ENCODE measurements at regions not wholly inside any gene's neighbourhood (a gene's known extent, or its start where the extent isn't known, plus 50 kb on each side); places are given as distances from the start of the nearest gene placed in this dataset.
"Not testable (repeated sequence)": the region's sequence is repeated elsewhere in the genome, so short reads cannot be mapped to it uniquely, and the experiment has no call there.

DNA sequence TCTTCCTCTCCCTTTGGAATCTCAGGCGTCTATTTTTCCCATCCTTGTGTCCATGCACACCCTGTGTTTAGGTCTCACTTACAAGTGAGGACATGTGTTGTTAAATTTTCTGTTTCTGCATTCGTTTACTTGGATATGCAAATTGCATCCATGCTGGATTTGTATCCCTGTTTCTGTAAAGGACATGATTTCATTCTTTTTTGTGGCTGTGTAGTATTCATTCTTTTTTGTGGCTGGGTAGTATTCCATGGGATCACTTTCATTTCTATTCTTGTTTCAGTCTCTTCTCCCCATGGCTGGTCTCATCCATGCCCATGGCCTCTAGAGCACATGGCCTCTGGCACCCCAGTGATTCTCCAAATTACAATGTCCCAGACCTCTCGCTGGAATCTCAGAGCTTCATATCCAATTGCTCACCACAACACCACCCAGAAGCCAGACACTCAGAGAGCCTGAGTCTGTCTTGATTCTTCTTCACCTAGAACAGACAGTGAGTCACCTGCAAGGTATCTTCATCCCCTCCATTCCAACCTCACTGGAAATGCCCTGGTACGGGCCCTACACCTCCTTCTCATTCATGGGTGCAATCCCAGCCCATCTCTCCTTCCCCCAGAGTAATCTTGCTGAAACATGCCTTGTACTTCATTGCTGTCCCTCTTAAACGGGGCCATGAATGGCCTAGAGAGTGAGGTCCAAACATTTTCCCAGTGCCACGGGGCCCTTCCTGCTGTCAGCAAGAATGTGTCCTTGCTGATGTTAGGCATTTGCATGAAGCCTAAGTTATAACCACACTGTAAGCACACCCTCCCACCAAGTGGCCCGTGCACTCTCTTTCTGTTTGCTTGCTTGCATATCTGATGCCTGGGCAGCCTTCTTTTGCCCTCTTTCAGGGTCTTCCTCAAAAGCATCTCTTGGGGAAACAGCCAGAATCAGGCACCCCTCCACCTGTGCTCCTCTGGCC, 476.2 kb upstream of the TSHZ3 start:
- no peak for DNase-seq

DNA sequence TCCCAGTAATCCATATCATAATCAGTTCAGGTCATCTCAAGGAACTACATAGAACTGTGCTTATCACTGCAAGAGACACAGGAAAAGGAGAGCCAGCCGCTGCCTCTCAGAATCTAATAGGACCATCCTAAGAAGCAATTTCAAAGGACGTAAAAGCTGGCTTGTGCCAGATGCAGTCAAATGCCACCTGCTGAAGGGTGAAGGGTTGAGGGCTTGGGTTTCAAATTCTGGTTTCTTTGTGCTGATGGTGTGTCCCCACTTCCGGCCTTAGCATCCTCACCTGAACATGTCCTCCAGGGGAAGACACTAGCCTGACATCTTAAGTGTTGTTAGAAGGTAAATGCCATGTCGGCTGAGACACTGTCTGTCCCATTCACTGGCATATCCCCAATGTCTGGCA, 477.1 kb upstream of the TSHZ3 start:
- DNase-seq: no peak

DNA sequence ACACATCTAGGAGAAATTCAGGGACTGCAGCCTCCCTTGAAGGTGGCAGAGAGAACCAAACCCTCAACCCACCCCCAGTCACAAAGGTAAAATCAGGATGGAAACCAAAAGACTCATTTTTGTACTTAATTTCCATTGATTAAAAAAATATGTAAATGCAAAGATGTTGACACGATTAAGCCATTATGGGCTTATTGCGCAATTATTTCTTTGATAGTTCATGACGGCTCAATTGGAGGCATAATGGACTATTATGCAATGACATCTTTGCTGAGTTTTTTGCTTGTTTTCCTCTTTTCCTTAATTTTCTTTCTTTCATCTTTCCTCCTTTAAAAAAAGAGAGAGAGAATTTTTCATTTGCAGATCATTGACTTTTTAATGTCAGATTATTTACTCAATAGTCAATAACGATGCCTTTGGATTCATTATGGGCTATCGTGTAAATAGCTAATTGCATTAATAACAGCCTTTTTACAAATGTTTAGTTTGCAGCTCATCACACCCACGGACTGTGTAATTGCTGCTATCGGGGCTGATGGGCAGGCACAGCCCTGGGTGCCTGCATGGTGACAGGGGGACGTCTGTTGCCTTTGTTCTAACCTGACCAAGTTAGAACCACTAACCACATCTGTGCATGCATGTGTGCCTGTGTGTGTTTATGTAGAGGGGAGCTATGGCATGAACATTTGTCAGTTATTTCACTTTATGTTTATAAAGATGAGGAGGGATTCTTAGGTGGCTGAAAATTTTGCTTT, 482.4 kb upstream of the TSHZ3 start:
- DNase-seq: no peak

DNA sequence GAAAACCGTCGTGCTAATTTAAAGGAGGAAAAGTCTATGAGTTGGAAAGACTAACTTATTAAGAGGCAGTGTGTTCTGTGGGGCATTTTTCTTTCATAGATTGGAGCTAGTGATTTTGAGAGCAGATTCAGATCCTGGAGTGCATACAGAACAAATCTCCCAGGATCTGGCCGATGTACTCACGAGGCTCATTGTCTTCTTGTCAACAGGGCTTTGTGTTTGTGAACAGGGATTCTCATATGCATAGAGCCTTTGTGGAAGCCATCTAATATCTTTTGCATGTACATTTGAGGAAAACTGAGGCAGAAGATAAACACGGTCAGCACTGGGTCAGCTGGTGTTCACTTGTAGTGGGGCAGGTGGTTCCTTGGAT, 482.9 kb upstream of the TSHZ3 start:
- no peak for DNase-seq

DNA sequence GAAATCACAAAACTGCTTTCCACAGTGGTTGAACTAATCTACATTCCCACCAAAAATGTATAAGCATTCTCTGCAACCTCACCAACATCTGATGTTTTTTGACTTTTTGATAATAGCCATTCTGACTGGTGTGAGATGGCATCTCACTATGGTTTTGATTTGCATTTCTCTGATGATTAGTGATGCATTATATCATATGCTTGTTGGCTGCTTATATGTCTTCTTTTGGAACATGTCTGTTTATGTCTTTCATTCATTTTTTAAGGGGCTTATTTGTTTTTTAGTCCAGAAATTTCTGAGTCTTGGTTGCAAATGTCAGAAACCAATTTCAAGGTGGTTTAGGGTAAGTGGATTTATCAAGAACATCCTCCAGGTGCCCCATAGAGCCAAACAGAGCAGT, 484.8 kb upstream of the TSHZ3 start:
- no peak for DNase-seq

DNA sequence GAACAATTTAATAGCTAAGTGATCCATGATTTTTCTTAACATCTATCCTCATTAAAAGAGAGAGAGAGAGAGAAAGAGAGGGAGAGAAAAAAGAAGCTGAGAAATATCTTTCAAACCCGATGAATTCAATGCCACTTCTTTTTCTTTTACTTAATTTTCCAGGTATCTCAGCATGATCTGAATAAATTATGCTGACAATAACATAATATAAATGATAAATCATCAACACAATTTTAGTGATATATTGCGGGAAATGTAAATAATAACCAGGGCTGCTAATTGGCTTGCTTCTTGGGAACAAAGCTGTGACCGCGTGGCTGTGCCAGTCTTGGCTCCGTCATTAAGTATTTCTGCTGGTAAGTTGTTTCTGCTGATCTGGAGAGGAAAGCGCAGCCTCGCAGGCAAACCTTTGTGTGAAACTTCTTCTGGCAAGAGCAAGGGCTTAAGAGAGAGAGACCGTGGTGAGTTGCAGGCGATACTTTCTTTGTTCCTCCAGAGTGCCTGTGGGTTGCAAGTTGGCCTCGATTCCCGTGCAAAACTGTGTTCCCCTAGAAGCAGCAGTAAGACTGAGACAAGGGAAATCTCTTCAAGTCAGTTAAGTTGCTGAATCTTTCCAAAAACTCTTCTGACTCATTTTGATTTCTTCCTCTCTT, 489.1 kb upstream of the TSHZ3 start:
- DNase-seq: no peak

DNA sequence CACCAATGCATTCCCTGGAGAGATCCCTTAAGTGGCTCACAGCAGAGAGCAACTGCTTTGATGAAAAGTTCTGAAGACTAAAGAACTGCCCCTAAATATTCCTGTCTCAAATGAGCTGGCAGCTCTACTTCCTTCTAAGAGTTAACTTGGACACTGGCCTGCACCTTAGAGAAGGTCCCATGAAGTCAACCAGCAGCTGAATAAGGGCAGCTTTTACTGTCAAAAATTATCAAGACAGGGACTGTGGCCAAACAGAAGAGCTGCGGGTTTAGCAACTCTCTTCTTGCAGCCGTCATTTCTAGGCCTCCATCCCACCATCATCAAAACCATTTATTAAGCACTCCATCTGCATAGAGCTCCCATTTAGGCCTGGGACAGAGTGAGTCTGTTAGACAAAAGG, 491.1 kb upstream of the TSHZ3 start:
- no peak for DNase-seq

DNA sequence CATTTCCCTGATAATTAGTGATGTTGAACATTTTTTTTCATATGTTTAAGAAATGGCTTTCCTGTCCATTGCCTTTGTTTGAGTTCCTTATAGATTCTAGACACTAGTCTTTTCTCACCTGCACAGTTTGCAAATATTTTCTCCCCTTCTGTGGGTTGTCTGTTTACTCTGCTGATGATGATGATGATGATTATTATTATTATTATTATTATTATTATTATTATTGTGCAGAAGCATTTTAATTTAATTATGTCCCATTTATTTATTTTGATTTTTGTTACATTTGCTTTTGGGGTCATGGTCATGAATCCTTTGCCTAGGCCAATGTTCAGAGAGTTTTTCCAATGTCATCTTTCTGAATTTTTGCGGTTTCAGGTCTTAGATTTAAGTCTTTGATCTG, 492.5 kb upstream of the TSHZ3 start:
- no peak for DNase-seq

DNA sequence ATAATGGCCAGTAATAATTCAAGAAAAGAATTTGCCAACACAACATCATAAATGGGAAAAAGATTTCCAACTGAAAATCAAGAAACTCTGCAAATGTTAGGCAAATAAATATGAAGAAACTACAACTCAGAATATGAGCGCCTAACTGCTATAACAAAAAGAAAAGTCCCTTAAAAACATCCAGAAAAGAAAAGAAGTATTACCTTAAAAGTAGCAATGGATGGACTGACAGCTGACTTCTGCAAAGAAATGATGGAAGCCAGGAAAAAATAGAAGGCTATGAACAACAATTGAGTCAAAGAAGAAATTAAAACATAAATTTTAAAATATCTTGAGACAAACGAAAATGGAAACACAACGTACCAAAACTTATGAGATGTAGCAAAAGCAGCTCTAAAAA, 482.3 kb upstream of the ZNF507 start:
- no peak for DNase-seq

DNA sequence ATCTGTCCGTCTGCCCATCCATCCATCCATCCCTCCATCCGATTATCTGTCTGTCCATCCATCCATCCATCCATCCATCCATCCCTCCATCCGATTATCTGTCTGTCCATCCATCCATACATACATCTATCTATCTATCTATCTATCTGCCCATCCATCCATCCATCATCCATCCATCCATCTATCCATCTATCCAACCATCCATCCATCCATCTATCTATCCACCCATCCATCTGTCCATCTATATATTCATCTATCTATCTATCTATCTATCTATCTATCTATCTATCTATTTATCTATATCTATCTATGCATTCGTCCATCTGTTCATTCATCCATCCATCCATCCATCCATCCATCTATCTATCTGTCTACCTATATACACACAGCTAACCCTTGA, 471.1 kb upstream of the ZNF507 start:
- no peak for DNase-seq

DNA sequence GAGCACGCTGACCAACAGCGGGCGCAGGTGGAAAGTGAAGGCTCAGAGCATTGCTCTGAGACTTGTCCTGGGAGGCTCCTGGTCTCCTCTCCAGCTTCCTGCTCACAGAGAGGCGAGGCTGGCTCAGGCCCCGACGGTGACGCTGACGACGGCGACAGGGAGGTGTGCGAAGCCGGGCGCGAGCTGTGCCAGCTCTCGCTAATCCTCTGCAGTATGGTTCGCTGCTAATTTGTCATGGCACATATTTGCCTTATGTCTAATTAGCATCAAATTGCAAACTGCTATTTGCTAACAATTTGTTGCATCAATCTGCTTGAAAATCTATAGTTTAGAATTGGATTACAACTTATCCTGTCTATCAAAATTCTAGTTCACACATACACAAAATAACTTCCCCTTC, 469.8 kb upstream of the ZNF507 start:
- DNase-seq: no peak

DNA sequence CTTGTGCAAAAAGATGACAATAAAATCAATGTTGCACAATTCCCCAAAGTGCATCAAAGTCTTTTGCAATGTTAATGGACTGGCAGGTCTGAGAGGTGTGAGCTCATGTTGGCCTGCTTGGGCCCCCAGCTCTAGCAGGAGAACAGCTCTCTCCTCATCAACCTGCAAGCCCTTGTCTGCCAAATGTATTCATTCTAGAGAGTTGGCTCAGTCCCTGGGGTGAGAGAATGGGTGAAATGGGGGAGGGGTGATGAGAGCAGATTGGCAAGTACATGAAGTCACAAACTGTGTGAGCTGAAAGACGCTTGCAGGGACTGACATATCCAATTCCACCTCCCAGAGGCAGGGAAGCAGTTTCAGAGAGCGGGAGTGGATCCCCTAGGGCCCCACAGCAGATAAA, 465.1 kb upstream of the ZNF507 start:
- DNase-seq: no peak

DNA sequence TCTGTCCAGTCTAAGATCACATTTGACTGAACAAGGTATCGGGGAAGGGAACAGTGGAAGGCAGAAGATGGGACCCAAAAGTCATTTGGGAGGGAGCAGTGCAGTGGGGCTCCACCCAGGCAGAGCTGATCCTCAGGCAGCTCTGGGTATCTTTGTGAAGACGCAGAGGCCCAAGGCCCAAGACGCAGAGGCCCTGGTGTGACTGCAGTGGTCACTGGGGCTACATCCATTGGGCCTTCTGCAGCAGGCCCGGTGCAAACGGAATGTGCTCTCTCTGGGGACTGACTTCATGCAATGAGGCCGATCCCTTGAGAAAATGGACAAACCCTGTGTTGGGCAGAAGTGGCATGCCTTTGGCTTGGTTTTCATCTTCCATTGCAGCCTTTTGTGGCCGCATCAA, 463.4 kb upstream of the ZNF507 start:
- no peak for DNase-seq

DNA sequence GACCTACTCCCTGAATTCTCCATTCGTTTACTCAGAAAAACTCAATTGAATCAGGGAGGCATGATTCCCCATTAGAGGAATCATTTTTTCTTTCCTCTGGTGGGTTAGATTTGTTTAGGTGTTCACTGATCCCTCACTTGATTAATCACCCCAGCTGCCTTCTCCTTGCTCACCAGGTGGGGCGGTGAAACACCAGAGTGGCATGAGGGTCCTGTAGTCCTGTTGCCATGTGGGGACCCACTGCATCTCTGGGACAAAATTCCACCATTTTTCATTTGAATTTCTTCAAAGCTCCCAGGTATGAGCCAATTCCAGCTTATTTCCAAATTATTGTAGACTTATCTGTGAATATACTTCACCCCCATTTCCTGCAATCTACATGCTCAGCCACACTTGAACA, 462.7 kb upstream of the ZNF507 start:
- DNase-seq: no peak

DNA sequence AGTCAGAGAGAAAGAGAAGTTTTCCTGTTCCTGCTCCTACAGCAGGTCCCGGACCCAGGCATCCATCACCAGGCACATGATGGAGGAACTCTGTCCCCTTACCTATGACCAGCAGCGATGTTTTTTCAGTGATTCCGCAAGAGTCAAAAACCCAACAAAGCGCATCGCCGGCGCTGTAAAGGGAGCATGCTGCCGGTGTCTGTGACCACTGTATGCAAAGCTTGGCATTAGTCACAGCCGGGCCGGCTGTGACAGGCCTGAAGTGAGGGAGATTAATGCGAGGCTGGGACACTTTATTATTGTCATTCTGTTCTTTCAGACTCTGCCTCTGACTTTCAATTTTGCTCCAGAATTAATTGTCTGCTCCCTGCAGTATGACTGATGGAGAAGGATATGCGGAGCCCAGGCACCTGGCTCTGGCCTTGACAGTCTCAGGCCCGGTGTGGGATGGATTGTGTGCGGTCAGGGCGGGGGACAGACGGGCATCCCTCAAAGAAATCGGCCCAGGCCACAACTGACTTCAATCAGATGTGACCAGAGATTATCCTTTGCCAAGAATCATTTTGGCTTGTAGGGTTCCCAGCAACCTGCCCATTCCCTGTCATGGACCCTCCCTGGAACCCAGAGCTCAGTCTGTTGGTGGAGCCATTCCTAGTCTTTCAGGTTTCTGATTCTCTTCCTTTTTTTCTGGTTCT, 462.0 kb upstream of the ZNF507 start:
- no peak for DNase-seq

DNA sequence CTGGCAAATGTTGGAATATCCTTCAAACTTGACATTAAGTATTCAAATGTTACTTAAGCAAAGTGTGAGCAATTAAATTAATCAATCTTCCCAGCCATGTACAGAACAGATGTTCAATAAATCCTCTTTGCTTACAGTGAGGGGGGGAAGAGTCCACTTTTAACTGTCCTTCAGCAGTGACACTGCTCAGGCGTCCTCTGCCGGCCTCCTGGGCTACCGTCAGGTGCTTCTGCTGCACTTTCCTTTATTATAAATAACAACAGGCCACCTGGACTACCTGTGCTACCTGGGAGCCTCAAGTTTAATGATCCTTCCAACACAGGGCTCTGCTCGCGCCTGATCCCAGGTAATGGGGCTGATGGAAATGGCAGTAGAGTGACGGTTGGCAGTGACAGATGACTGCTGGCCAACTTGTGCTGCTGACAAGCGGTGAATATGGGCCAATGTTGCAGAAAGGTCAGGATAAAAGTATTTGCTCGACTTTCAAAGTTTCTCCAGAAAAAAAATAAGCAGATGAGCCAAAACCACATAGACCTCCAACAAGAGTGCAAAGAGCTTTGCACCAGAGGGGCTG, 460.0 kb upstream of the ZNF507 start:
- DNase-seq: no peak

DNA sequence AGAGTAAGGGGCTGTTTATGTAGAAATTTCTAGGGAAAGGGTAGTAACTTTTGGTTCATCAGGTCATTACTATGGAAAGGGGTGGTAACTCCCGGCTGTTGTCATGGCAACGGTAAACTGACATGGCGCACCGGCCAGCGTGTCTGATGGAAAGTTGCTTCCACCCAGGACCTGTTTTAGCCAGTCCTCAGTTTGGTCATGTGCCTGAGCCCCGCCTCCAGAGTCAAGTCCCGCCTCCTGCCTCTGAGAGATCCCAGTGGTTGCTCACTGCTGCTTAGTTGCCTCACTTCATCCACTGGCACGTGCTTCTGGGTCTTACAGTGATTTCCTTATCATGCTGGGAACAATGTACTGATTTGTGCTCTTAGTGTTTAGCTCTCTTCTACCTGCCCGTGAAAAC, 455.2 kb upstream of the ZNF507 start:
- no peak for DNase-seq

DNA sequence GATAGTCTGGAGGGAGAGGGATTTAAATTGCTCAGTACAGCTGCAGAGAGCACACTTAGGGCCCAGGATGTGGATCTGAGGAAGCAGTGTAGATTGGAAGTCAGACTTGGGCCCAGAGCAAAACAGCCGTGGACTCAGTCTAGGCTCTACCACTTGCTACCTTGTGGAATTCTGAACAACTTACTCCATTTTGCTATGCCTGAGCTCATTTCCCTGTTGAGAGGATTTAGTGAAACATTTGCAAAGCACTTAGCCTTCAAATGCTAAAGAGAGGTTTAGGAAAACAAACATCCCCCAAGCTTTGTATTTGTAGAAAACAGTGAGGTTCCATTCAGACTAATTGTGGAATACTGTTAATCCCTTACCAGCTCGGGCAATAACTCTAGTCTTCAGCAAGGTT, 453.4 kb upstream of the ZNF507 start:
- no peak for DNase-seq

DNA sequence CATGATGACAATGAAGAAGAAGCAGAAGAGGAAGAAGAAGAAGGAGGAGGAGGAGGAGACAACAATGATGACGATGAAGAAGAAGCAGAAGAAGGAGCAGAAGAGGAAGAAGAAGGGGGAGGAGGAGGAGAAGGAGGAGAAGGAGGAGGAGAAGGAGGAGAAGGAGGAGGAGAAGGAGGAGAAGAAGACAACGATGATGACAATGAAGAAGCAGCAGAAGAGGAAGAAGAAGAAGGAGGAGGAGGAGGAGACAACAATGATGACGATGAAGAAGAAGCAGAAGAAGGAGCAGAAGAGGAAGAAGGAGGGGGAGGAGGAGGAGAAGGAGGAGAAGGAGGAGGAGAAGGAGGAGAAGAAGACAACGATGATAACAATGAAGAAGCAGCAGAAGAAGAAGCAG, 451.9 kb upstream of the ZNF507 start:
- DNase-seq: not testable (repeated sequence)

DNA sequence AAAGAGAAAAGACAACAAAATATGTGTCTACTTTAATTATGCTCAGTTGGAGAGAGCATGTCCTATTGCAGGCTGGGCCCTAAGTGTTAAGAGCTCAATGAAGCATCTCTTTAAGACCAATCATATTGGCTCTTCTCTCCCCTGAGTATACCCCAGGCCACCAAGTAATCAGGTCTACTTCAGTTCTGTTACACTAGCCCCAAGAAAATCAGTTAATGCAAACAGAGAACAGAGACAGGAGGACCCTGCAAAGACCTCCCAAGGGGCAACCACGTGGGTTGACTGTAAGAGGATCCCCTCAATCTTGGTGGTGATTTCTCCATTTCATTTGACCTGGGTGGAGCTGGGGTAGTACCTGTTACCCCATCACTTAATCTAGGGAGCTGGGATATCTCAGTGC, 451.0 kb upstream of the ZNF507 start:
- DNase-seq: no peak

DNA sequence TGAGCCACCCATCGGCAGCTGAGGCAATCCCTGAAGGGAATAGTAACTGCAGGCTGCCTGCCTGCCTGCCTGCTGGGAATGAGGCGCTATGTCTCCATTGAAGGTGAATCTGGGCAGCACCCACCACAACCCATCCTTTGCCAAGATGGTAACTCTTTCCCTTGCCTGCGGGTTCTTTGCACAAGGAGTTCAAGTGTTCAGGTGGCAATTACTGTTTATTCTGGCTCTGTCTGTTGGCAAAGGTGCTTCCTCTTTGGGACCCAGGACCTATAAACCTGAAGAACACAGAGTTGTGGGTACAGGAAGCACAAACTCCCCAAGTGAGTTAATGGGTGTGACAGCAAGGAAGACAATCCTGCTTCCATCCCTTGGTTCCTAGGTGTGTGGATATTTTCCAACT, 448.1 kb upstream of the ZNF507 start:
- no peak for DNase-seq

DNA sequence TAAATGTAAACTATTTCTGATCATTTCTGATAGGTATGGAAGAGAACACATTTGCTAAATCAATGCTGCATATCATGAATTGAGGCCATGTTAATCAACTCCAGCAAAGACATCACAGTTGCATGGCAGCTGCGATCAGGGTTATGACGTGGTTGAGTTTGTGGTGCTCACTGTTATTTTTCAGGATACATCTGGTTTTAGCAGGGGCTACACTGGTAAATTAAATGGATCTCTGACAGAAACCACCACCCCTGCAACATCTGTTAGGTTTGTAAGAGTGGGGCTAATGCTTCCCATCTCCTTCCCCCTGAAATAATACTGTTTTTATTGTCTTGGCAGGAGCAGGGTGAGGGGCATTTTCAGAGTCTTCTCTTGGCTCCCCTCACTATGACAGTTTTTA, 444.4 kb upstream of the ZNF507 start:
- no peak for DNase-seq

DNA sequence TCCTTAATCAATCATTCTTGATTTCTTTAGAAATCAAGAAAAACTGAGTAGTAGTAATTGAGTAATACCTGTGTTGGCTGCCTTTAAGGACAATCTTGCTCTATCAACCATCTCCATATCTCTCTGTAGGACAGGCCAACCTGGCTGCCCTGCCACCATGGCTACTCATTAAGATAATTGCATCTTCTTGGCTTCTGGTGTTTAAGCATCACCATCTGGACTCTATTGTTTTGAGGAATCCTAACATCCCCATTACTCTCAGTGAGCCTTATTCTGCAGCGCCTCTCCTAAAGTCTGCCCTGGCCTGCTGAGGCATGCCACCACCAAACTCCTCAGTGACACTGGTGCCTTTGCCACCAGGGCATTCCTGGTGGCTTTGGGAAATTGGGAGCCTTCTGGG, 442.6 kb upstream of the ZNF507 start:
- DNase-seq: no peak

Measured in activated CD8-positive, alpha-beta memory T cell treated with anti-CD3 and anti-CD28 coated beads for 24 hours (primary cell).